ENCODE measurements at regions not wholly inside any gene's neighbourhood (a gene's known extent, or its start where the extent isn't known, plus 50 kb on each side); places are given as distances from the start of the nearest gene placed in this dataset.

DNA sequence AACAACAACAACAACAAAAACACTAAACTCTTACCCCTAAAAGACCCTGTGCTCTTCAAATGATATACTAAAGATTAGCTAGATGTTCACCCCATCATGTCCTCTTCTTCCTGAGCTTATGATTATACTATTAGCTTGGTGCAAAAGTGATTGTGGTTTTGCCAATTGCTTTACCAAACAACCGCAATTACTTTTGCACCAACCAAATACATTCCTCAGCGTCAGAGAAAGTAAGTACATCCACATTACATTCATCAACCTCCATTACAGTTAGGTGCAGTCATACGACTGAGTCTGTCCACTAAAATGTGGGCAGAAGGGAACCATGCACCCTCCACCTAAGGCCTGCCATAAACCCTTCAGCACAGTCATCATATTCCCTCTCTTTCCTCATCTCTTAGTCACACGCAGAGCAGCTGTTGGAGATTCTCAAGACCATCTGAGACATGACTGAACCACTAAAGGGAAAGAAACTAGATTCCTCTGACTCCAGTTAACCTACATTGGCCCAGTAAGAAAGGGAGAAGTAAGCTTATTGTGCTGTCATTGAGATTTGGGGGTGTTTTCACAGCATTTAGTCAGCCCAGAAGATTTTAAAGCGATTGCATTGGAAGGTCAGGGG lies 181.6 kb upstream of the TLE4 start:
- TF ChIP-seq, protein P1, sequence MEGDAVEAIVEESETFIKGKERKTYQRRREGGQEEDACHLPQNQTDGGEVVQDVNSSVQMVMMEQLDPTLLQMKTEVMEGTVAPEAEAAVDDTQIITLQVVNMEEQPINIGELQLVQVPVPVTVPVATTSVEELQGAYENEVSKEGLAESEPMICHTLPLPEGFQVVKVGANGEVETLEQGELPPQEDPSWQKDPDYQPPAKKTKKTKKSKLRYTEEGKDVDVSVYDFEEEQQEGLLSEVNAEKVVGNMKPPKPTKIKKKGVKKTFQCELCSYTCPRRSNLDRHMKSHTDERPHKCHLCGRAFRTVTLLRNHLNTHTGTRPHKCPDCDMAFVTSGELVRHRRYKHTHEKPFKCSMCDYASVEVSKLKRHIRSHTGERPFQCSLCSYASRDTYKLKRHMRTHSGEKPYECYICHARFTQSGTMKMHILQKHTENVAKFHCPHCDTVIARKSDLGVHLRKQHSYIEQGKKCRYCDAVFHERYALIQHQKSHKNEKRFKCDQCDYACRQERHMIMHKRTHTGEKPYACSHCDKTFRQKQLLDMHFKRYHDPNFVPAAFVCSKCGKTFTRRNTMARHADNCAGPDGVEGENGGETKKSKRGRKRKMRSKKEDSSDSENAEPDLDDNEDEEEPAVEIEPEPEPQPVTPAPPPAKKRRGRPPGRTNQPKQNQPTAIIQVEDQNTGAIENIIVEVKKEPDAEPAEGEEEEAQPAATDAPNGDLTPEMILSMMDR (IDR thresholded peaks at IDR 0.05; ENCODE audit: low read depth, low read length, missing control alignments), result no peak
- no peak overlapping the region for H3K4me3 ChIP-seq (ENCODE audit: low read depth, low read length)
- no peak for DNase-seq (ENCODE audit: low read depth)

DNA sequence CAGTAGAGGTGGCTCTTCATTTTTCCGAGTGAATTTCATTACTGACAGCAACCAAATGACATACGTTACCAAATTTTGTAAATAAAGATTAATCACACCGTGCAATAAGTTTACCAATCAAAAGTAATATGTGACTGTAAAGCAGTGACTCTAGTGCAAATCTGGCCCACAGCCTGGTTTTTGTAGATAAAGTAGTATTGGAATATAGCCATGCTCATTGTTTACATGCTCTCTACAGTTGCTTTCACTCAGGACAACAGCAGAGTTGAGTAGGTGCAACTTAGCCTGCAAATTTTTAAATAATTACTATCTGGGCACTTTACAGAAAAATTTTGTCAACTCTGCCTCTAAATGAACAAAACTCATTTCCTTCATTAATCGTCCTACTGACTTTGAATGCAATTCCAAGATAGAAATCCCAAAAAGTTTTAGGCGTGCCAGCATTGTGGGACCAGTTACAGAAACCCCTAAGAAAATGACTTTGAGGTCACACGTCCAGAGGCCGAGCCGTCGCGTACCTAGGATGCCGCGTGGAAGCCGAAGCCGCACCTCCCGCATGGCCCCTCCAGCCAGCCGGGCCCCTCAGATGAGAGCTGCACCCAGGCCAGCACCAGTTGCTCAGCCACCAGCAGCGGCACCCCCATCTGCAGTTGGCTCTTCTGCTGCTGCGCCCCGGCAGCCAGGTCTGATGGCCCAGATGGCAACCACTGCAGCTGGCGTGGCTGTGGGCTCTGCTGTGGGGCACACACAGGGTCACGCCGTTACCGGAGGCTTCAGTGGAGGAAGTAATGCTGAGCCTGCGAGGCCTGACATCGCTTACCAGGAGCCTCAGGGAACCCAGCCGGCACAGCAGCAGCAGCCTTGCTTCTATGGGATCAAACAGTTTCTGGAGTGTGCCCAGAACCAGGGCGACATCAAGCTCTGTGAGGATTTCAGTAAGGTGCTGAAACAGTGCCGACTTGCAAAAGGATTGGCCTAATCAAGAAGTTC lies 180.7 kb upstream of the TLE4 start:
- DNase-seq (ENCODE audit: low read depth), result no peak
- TF ChIP-seq, protein P1 (IDR thresholded peaks at IDR 0.05; ENCODE audit: low read depth, low read length, missing control alignments), result no peak
- no peak overlapping the region for H3K4me3 ChIP-seq (ENCODE audit: low read depth, low read length)

DNA sequence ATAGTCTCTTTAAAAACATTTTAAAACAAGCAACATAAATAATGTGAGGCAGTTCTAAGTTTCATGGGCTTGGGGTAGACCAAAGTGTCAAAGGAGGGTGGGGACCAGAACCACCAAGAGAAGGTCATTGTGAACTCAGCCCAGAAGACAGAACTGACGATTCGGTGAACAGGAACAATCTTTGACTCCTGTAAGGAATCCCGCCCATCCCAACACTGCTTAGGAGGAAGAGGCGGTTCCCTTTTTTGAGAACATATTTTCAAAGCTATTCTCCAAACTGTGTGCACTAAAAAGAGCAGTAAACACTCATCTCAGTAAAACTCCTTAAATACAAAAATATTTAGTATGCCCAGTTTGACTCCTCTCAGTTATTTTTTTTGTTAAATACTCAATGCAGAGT lies 176.5 kb upstream of the TLE4 start:
- H3K4me3 ChIP-seq (ENCODE audit: low read depth, low read length), result no peak overlapping the region
- TF ChIP-seq, protein P1 (IDR thresholded peaks at IDR 0.05; ENCODE audit: low read depth, low read length, missing control alignments), result no peak
- DNase-seq (ENCODE audit: low read depth), result no peak

DNA sequence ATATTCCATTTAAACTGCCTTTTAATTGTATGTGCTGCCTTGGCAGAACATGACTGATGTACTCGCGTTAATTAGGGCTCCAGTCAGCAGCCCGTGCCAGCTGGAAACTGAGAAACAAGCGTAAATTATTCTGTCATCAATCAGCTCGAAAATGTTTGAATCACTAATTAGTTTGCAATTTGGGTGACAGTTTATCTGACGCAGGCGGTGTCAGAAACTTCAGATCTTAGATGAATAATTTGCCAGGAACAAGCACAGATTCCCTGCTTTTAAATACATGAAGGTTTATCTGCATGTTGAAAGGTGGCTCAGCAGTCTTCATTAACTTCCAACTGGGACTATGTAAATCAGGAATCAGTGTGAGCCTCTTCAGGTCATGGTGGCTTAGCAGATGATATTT lies 176.0 kb upstream of the TLE4 start:
- no peak overlapping the region for H3K4me3 ChIP-seq (ENCODE audit: low read depth, low read length)
- no peak for DNase-seq (ENCODE audit: low read depth)
- TF ChIP-seq, protein P1 (IDR thresholded peaks at IDR 0.05; ENCODE audit: low read depth, low read length, missing control alignments), result no peak

DNA sequence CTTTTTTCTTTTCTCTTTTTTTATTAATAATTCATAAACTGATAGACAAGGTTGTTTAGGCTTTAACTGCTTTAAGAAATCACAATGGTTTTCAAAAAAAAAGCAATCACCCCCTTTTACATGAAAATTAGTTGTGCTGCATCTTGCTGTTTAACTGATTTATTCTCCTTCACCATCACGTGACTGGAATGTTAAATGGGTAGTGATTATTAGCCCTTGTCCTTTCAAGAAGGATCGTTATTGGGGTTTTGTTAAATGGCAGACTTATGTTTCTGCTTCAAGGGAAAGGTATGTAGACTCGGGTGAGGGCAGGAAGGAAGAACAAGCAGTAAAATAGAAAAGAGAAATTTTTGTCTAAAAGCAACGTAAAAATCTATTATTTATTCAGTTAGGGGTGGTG lies 175.6 kb upstream of the TLE4 start:
- no peak for DNase-seq (ENCODE audit: low read depth)
- no peak overlapping the region for H3K4me3 ChIP-seq (ENCODE audit: low read depth, low read length)
- TF ChIP-seq, protein P1 (IDR thresholded peaks at IDR 0.05; ENCODE audit: low read depth, low read length, missing control alignments), result no peak

DNA sequence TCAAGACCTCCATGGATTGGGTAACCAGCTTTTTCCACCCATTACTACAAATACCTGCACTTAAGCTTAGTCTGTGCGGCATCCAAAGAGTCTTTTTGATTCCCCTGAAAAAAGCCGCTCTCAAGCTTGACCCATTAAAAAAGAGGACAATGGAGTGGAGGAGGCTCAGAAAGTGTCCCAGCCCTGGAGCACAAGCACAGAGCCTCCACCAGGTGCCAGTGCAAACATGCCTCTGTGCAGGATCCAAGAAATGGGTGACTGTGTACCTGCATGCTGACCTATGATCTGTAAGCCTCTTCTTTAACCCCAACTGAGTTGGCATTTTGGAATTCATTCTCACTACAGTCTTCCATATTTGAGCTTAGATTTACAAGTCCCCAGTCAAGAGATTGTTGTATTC lies 168.3 kb upstream of the TLE4 start:
- TF ChIP-seq, protein P1 (IDR thresholded peaks at IDR 0.05; ENCODE audit: low read depth, low read length, missing control alignments), result peak; percentile 22
- H3K4me3 ChIP-seq (ENCODE audit: low read depth, low read length), result no peak overlapping the region
- no peak for DNase-seq (ENCODE audit: low read depth)
